ENCODE measurements at regions not wholly inside any gene's neighbourhood (a gene's known extent, or its start where the extent isn't known, plus 50 kb on each side); places are given as distances from the start of the nearest gene placed in this dataset.

DNA sequence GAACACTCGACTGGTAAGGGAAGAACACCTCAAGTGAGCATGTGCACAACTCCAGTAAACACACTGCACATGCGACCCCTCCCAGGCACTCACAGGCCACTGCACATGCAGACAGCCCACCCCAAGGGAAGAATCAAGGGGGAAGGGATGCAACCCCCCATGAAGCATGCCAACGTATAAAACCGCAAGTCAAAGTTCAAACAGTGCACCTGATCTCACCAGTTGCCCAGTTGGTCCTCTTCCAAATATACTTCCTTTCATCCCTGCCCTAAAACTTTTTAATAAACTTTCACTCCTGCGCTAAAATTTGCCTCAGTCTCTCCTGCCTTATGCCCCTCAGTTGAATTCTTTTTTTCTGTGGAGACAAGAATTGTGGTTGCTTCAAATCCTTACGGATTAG lies 51.0 kb upstream of the TOM1L1 start:
- H3K9me3 ChIP-seq (replicated peaks) = no peaks in the 10 kb centered on the region
- peaks cover 3% of the 10 kb centered on the region for H3K27me3 ChIP-seq (ENCODE audit: low read depth)
- DNase-seq = no peak
- intact Hi-C loops (cut with micrococcal nuclease) = no loop called here
- no peaks in the 10 kb centered on the region for H3K4me1 ChIP-seq
- H3K27ac ChIP-seq (replicated peaks) = no peak overlapping the region
- TF ChIP-seq, protein P1, sequence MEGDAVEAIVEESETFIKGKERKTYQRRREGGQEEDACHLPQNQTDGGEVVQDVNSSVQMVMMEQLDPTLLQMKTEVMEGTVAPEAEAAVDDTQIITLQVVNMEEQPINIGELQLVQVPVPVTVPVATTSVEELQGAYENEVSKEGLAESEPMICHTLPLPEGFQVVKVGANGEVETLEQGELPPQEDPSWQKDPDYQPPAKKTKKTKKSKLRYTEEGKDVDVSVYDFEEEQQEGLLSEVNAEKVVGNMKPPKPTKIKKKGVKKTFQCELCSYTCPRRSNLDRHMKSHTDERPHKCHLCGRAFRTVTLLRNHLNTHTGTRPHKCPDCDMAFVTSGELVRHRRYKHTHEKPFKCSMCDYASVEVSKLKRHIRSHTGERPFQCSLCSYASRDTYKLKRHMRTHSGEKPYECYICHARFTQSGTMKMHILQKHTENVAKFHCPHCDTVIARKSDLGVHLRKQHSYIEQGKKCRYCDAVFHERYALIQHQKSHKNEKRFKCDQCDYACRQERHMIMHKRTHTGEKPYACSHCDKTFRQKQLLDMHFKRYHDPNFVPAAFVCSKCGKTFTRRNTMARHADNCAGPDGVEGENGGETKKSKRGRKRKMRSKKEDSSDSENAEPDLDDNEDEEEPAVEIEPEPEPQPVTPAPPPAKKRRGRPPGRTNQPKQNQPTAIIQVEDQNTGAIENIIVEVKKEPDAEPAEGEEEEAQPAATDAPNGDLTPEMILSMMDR (IDR thresholded peaks at IDR 0.05; ENCODE audit: borderline replicate concordance) = no peak
- H3K36me3 ChIP-seq = no peaks in the 10 kb centered on the region
- no peak overlapping the region for H3K4me3 ChIP-seq
